ENCODE measurements at regions not wholly inside any gene's neighbourhood (a gene's known extent, or its start where the extent isn't known, plus 50 kb on each side); places are given as distances from the start of the nearest gene placed in this dataset.

DNA sequence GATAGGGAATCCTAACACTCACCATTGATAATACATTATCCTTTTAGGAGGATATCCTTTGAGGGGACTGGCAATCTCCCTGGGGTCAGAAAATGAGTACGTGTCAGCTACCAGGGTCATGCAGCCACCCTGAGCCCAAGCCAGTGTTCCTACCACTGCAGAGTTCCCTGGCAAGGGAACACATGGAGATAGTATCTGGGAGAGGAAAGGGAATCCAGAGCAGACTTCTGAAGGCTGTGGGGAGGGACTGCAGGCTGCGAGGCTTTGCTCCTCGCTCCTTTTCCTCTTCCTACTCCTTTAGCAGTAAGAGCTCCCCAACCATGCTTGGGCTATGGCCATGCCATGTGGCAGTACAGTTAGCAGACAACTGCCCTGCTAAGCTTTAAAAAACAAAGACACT lies 62.9 kb upstream of the TJP1 start:
- TF ChIP-seq POLR2AphosphoS5 (IDR thresholded peaks at IDR 0.05; ENCODE audit: low read depth, low read length) (no peak), EZH2phosphoT487 (IDR thresholded peaks at IDR 0.05; ENCODE audit: borderline replicate concordance, low read depth) (no peak), SMC3 (IDR thresholded peaks at IDR 0.05; ENCODE audit: low read depth, low read length) (no peak), EP300 (IDR thresholded peaks at IDR 0.05; ENCODE audit: borderline replicate concordance in 1 of 2, low read depth in 1 of 2, low read length in 1 of 2) (no peak)
- TF ChIP-seq, protein P1, sequence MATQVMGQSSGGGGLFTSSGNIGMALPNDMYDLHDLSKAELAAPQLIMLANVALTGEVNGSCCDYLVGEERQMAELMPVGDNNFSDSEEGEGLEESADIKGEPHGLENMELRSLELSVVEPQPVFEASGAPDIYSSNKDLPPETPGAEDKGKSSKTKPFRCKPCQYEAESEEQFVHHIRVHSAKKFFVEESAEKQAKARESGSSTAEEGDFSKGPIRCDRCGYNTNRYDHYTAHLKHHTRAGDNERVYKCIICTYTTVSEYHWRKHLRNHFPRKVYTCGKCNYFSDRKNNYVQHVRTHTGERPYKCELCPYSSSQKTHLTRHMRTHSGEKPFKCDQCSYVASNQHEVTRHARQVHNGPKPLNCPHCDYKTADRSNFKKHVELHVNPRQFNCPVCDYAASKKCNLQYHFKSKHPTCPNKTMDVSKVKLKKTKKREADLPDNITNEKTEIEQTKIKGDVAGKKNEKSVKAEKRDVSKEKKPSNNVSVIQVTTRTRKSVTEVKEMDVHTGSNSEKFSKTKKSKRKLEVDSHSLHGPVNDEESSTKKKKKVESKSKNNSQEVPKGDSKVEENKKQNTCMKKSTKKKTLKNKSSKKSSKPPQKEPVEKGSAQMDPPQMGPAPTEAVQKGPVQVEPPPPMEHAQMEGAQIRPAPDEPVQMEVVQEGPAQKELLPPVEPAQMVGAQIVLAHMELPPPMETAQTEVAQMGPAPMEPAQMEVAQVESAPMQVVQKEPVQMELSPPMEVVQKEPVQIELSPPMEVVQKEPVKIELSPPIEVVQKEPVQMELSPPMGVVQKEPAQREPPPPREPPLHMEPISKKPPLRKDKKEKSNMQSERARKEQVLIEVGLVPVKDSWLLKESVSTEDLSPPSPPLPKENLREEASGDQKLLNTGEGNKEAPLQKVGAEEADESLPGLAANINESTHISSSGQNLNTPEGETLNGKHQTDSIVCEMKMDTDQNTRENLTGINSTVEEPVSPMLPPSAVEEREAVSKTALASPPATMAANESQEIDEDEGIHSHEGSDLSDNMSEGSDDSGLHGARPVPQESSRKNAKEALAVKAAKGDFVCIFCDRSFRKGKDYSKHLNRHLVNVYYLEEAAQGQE (IDR thresholded peaks at IDR 0.05; ENCODE audit: low read depth, low read length), result no peak
- TF ChIP-seq, protein P2, sequence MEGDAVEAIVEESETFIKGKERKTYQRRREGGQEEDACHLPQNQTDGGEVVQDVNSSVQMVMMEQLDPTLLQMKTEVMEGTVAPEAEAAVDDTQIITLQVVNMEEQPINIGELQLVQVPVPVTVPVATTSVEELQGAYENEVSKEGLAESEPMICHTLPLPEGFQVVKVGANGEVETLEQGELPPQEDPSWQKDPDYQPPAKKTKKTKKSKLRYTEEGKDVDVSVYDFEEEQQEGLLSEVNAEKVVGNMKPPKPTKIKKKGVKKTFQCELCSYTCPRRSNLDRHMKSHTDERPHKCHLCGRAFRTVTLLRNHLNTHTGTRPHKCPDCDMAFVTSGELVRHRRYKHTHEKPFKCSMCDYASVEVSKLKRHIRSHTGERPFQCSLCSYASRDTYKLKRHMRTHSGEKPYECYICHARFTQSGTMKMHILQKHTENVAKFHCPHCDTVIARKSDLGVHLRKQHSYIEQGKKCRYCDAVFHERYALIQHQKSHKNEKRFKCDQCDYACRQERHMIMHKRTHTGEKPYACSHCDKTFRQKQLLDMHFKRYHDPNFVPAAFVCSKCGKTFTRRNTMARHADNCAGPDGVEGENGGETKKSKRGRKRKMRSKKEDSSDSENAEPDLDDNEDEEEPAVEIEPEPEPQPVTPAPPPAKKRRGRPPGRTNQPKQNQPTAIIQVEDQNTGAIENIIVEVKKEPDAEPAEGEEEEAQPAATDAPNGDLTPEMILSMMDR (IDR thresholded peaks at IDR 0.05), result no peak
